ENCODE measurements at regions not wholly inside any gene's neighbourhood (a gene's known extent, or its start where the extent isn't known, plus 50 kb on each side); places are given as distances from the start of the nearest gene placed in this dataset.

GRCh38 chr10:1920941-1921340 lies 183.6 kb upstream of the ADARB2 start:
- H3K36me3 ChIP-seq (ENCODE audit: control insufficient read depth in 4 of 4, insufficient read depth in 3 of 4, low read depth in 1 of 4, low read length in 3 of 4) = no peaks in the 10 kb centered on the region
- no peaks in the 10 kb centered on the region for H3K9me3 ChIP-seq (ENCODE audit: control insufficient read depth in 4 of 4, low read length in 3 of 4)
- TF ChIP-seq EGR1 (IDR thresholded peaks at IDR 0.05; ENCODE audit: low read depth in 2 of 2) = no peak
- TF ChIP-seq ATF3 (IDR thresholded peaks at IDR 0.05) = no peak
- TF ChIP-seq HNF4A (conservative IDR thresholded peaks at IDR 0.05) = no peak
- no peak for TF ChIP-seq SP1 (IDR thresholded peaks at IDR 0.05)
- TF ChIP-seq, protein P1, sequence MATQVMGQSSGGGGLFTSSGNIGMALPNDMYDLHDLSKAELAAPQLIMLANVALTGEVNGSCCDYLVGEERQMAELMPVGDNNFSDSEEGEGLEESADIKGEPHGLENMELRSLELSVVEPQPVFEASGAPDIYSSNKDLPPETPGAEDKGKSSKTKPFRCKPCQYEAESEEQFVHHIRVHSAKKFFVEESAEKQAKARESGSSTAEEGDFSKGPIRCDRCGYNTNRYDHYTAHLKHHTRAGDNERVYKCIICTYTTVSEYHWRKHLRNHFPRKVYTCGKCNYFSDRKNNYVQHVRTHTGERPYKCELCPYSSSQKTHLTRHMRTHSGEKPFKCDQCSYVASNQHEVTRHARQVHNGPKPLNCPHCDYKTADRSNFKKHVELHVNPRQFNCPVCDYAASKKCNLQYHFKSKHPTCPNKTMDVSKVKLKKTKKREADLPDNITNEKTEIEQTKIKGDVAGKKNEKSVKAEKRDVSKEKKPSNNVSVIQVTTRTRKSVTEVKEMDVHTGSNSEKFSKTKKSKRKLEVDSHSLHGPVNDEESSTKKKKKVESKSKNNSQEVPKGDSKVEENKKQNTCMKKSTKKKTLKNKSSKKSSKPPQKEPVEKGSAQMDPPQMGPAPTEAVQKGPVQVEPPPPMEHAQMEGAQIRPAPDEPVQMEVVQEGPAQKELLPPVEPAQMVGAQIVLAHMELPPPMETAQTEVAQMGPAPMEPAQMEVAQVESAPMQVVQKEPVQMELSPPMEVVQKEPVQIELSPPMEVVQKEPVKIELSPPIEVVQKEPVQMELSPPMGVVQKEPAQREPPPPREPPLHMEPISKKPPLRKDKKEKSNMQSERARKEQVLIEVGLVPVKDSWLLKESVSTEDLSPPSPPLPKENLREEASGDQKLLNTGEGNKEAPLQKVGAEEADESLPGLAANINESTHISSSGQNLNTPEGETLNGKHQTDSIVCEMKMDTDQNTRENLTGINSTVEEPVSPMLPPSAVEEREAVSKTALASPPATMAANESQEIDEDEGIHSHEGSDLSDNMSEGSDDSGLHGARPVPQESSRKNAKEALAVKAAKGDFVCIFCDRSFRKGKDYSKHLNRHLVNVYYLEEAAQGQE (IDR thresholded peaks at IDR 0.05) = no peak
- TF ChIP-seq FOXA2 (IDR thresholded peaks at IDR 0.05) = no peak
- no peak for TF ChIP-seq JUND (IDR thresholded peaks at IDR 0.05)
- TF ChIP-seq TAF1 (conservative IDR thresholded peaks at IDR 0.05) = no peak
- TF ChIP-seq YY1 (IDR thresholded peaks at IDR 0.05) = no peak
- no peak for TF ChIP-seq RAD21 (IDR thresholded peaks at IDR 0.05)
- TF ChIP-seq, protein P2, sequence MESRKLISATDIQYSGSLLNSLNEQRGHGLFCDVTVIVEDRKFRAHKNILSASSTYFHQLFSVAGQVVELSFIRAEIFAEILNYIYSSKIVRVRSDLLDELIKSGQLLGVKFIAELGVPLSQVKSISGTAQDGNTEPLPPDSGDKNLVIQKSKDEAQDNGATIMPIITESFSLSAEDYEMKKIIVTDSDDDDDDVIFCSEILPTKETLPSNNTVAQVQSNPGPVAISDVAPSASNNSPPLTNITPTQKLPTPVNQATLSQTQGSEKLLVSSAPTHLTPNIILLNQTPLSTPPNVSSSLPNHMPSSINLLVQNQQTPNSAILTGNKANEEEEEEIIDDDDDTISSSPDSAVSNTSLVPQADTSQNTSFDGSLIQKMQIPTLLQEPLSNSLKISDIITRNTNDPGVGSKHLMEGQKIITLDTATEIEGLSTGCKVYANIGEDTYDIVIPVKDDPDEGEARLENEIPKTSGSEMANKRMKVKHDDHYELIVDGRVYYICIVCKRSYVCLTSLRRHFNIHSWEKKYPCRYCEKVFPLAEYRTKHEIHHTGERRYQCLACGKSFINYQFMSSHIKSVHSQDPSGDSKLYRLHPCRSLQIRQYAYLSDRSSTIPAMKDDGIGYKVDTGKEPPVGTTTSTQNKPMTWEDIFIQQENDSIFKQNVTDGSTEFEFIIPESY (IDR thresholded peaks at IDR 0.05) = no peak
- TF ChIP-seq, protein P3, sequence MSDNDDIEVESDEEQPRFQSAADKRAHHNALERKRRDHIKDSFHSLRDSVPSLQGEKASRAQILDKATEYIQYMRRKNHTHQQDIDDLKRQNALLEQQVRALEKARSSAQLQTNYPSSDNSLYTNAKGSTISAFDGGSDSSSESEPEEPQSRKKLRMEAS (IDR thresholded peaks at IDR 0.05) = no peak
- no peak for TF ChIP-seq HNF4G (IDR thresholded peaks at IDR 0.05)
- H3K27ac ChIP-seq (ENCODE audit: low read depth in 1 of 2, low read length in 2 of 2) = no peak overlapping the region
- H3K4me3 ChIP-seq (ENCODE audit: low read depth in 1 of 3, low read length in 3 of 3) = no peak overlapping the region
- no peaks in the 10 kb centered on the region for H3K4me1 ChIP-seq (ENCODE audit: control insufficient read depth in 4 of 4, insufficient read depth in 4 of 4, low read length in 3 of 4)
- WGBS = 75% methylated on average over 4 of the region's 4 CpGs
- H3K9ac ChIP-seq (ENCODE audit: low read depth in 1 of 2, low read length in 2 of 2) = no peak overlapping the region
- DNase-seq (ENCODE audit: low spot score) = no peak
- peaks cover 0 to 2% (median 0%) of the 10 kb centered on the region in 4 donors for H3K27me3 ChIP-seq (ENCODE audit: control insufficient read depth in 4 of 4, insufficient read depth in 4 of 4, low read length in 3 of 4)

- Histone ChIP-seq H3K27ac (ENCODE audit: low read depth in 1 of 2, low read length in 2 of 2) (no peak overlapping the region), H3K9me3 (ENCODE audit: control insufficient read depth in 4 of 4, low read length in 3 of 4) (no peaks in the 10 kb centered on the region), H3K9ac (ENCODE audit: low read depth in 1 of 2, low read length in 2 of 2) (no peak overlapping the region), H3K4me3 (ENCODE audit: low read depth in 1 of 3, low read length in 3 of 3) (no peak overlapping the region), H3K36me3 (ENCODE audit: control insufficient read depth in 4 of 4, insufficient read depth in 3 of 4, low read depth in 1 of 4, low read length in 3 of 4) (no peaks in the 10 kb centered on the region), H3K27me3 (ENCODE audit: control insufficient read depth in 4 of 4, insufficient read depth in 4 of 4, low read length in 3 of 4) (peaks cover 0 to 2% (median 0%) of the 10 kb centered on the region in 4 donors), H3K4me1 (ENCODE audit: control insufficient read depth in 4 of 4, insufficient read depth in 4 of 4, low read length in 3 of 4) (no peaks in the 10 kb centered on the region)
- no peak for TF ChIP-seq TAF1 (conservative IDR thresholded peaks at IDR 0.05)
- TF ChIP-seq, protein P3 (IDR thresholded peaks at IDR 0.05) = no peak
- no peak for TF ChIP-seq RXRA (IDR thresholded peaks at IDR 0.05)
- TF ChIP-seq FOXA1 (IDR thresholded peaks at IDR 0.05) = no peak
- no peak for TF ChIP-seq HNF4A (conservative IDR thresholded peaks at IDR 0.05)
- no peak for TF ChIP-seq NR2F2 (IDR thresholded peaks at IDR 0.05)
- TF ChIP-seq JUND (IDR thresholded peaks at IDR 0.05) = no peak
- TF ChIP-seq, protein P2 (IDR thresholded peaks at IDR 0.05) = no peak
- TF ChIP-seq SP1 (IDR thresholded peaks at IDR 0.05) = no peak
- TF ChIP-seq, protein P1 (IDR thresholded peaks at IDR 0.05) = no peak
- no peak for TF ChIP-seq EGR1 (IDR thresholded peaks at IDR 0.05; ENCODE audit: low read depth in 2 of 2)
- TF ChIP-seq FOXA2 (IDR thresholded peaks at IDR 0.05) = no peak
- TF ChIP-seq ATF3 (IDR thresholded peaks at IDR 0.05) = no peak
- no peak for TF ChIP-seq HNF4G (IDR thresholded peaks at IDR 0.05)
- WGBS = 51% methylated on average over 4 of the region's 4 CpGs
- DNase-seq (ENCODE audit: low spot score) = no peak
These were observed 182.8 kb upstream of the ADARB2 start for GRCh38 chr10:1920127-1920526.
